ENCODE measurements at regions not wholly inside any gene's neighbourhood (a gene's known extent, or its start where the extent isn't known, plus 50 kb on each side); places are given as distances from the start of the nearest gene placed in this dataset.

DNA sequence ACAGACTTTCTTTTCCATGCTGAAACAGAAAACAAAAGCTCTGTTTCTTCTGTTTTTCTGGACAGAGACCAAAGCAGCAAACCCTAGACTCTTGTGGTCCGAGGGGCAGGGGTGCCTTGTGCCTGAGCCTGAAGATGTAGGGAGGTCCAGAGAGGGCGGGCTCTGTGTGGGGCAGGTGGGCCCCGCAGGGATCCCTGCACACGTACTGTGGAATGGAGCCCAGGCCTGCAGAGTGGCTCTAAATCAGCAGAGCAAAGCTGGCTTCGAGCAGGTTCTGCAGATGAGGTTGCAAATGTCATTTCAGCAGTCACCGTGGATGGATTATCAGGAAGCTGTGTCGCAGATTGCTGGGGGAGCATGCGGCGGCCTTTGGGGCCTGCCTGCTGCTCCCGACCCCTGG lies 438.6 kb downstream of the RNF144A start:
- DNase-seq (ENCODE audit: low read depth): no peak
- no peak for TF ChIP-seq CTCF (IDR thresholded peaks at IDR 0.05; ENCODE audit: low read length, missing control alignments)
- no peak overlapping the region for H3K4me3 ChIP-seq (replicated peaks; ENCODE audit: low read depth, low read length)

GRCh38 chr2:7356909-7357584 lies 439.8 kb downstream of the RNF144A start:
- no peak for DNase-seq (ENCODE audit: low read depth)
- no peak for TF ChIP-seq CTCF (IDR thresholded peaks at IDR 0.05; ENCODE audit: low read length, missing control alignments)
- H3K4me3 ChIP-seq (replicated peaks; ENCODE audit: low read depth, low read length): no peak overlapping the region

- no peak overlapping the region for H3K4me3 ChIP-seq (replicated peaks; ENCODE audit: low read depth, low read length)
- no peak for TF ChIP-seq CTCF (IDR thresholded peaks at IDR 0.05; ENCODE audit: low read length, missing control alignments)
- DNase-seq (ENCODE audit: low read depth): no peak
Observed at GRCh38 chr2:7357993-7358392, 440.8 kb downstream of the RNF144A start.

GRCh38 chr2:7358865-7359447 lies 441.7 kb downstream of the RNF144A start:
- H3K4me3 ChIP-seq (replicated peaks; ENCODE audit: low read depth, low read length): no peak overlapping the region
- no peak for TF ChIP-seq CTCF (IDR thresholded peaks at IDR 0.05; ENCODE audit: low read length, missing control alignments)
- no peak for DNase-seq (ENCODE audit: low read depth)

DNA sequence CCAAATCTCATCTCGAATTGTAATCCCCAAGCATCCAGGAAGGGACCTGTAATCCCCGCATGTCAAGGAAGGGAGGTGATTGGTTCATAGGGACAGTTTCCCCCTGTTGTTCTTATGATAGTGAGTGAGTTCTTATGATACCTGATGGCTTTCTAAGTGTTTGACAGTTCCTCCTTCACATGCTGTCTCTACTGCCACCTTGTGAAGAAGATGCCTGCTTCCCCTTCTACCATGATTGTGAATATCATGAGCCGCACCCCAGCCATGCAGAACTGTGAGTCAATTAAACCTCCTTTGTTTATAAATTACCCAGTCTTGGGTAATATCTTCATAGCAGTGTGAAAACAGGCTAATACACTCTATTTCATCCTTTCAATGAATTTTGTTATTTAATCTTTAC lies 446.7 kb downstream of the RNF144A start:
- no peak overlapping the region for H3K4me3 ChIP-seq (replicated peaks; ENCODE audit: low read depth, low read length)
- no peak for DNase-seq (ENCODE audit: low read depth)
- TF ChIP-seq CTCF (IDR thresholded peaks at IDR 0.05; ENCODE audit: low read length, missing control alignments): no peak

DNA sequence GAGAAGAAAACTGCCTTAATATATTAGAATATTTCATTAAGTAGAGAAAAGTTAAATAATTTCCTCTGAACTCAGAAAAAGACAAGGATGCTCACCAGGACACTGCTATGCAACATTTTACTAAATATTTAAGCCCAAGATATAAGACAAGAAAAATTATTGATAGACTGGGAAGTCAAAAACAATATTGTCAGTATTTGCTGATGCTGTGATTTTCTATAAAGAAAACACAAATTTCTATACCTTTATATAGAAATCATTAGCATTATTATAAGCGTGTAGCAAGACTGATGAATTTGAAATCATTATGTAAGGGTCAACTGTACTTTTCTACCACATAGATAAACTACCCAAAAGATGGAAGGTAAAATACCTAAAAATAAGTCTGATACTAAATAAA lies 451.0 kb downstream of the RNF144A start:
- no peak for TF ChIP-seq CTCF (IDR thresholded peaks at IDR 0.05; ENCODE audit: low read length, missing control alignments)
- no peak overlapping the region for H3K4me3 ChIP-seq (replicated peaks; ENCODE audit: low read depth, low read length)

DNA sequence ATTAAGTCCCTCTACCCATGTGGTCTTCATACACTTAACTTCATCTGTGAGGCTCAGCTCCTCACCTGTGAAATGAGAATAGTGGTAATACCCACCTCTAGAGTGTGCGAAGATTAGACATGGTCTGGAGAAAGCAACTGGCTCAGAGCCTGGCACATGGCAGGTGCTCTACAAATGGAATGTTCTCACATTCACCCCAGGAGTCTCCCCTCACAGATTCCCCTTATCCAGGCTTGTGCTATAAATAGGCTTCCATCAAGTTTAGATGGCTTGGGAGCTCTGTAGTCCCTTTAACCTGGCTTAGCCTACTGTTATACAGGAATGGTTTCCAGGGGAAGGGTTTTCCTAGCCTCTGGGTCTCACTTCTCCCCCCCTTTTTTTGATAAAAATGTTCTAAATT lies 455.9 kb downstream of the RNF144A start:
- TF ChIP-seq CTCF (IDR thresholded peaks at IDR 0.05; ENCODE audit: low read length, missing control alignments): no peak
- H3K4me3 ChIP-seq (replicated peaks; ENCODE audit: low read depth, low read length): no peak overlapping the region
- no peak for DNase-seq (ENCODE audit: low read depth)

More for the DNA sequence above, 451.0 kb downstream of the RNF144A start:
- DNase-seq (ENCODE audit: low read depth): no peak

Measured in fibroblast of pulmonary artery (primary cell).